Fibroblast of skin of right quadriceps (primary cell): ENCODE measurements at regions not wholly inside any gene's neighbourhood (a gene's known extent, or its start where the extent isn't known, plus 50 kb on each side); places are given as distances from the start of the nearest gene placed in this dataset.
A peak's percentile ranks its signal among the peaks of the same experiment; 100 is the strongest.
"Not testable (repeated sequence)": the region's sequence is repeated elsewhere in the genome, so short reads cannot be mapped to it uniquely, and the experiment has no call there.

Experiments used
- DNase-seq: peaks from one replicate; pipeline ENCODE4 v3.0.0-alpha.2; 2013

GRCh38 chr22:48488149-48488551, 1339.5 kb downstream of the BRD1 start:
- peak; percentile 18 for DNase-seq

DNA sequence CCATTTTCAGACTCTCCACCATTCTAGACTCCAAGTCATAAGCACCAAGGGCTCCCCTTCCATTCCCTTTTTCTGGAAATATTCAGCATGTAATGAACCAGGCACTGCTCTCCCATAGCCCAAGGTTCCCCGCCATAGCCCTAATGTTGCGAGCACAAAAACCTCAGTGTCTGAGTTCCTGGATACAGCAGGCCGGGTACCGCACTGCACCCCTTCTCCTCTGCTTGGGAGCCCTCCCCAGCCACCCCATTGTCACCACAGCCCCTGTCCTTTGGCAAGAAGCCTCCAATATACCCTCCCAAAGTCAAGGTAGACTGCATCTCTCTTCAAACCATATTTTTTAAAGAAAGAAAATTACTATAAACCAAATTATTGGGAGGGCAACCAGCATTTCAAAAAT, 1341.1 kb downstream of the BRD1 start:
- no peak for DNase-seq

- DNase-seq, result no peak
These were observed 1341.5 kb downstream of the BRD1 start for GRCh38 chr22:48486134-48486532.

- DNase-seq, result no peak
These were observed 1342.2 kb downstream of the BRD1 start for GRCh38 chr22:48485149-48486133.

GRCh38 chr22:48483764-48484528, 1343.7 kb downstream of the BRD1 start:
- no peak for DNase-seq

GRCh38 chr22:48482771-48483170, 1344.9 kb downstream of the BRD1 start:
- no peak for DNase-seq

DNA sequence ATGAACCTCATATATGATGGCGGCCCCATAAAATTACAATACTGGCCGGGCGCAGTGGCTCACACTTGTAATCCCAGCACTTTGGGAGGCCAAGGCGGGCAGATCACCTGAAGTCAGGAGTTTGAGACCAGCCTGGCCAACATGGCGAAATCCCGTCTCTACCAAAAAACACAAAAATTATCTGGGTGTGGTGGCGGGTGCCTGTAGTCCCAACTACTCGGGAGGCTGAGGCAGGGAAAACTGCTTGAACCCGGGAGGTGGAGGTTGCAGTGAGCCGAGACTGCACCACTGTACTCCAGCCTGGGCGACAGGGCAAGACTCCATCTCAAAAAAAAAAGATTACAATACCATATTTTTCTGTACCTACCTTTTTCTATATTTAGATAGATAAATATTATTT, 1345.5 kb downstream of the BRD1 start:
- DNase-seq, result not testable (repeated sequence)

- DNase-seq, result no peak
These were observed 1345.9 kb downstream of the BRD1 start for GRCh38 chr22:48481748-48482147.

DNA sequence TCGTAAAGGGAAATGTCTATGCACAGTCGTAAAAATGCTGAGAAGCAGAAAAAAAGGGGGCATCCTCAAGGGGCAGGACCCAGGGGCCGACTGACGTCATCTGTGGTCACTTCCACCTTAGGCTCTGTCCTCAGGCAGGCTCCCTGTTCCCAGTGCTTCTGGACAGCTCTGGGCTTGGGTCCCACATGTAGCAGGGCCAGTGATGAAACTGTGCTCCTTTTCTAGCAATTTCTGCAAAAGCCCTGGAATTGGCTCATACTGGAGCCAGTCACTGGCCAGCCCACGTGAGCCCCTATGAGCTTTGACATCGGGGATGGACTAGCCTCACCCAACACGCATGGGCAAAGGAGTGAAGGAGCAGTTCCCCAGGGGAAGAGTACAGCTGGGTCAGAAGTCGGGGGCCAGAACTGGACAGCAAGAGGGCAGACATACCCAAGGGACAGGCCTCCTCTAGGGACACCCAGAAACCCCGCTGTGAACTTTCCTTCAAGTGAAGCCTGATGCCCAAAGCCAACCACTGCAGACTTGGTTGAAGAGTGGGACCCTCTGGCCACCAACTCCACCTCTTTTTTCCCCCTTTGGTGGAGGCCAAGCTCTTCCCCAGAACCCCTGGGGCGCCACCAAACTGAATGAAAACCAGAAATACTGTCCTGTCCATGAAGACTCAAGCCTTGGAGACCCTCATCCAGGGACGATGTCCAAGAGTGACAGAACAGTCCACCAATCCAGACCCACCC, 1349.0 kb downstream of the BRD1 start:
- DNase-seq, result no peak

GRCh38 chr22:48478124-48478523, 1349.5 kb downstream of the BRD1 start:
- no peak for DNase-seq

DNA sequence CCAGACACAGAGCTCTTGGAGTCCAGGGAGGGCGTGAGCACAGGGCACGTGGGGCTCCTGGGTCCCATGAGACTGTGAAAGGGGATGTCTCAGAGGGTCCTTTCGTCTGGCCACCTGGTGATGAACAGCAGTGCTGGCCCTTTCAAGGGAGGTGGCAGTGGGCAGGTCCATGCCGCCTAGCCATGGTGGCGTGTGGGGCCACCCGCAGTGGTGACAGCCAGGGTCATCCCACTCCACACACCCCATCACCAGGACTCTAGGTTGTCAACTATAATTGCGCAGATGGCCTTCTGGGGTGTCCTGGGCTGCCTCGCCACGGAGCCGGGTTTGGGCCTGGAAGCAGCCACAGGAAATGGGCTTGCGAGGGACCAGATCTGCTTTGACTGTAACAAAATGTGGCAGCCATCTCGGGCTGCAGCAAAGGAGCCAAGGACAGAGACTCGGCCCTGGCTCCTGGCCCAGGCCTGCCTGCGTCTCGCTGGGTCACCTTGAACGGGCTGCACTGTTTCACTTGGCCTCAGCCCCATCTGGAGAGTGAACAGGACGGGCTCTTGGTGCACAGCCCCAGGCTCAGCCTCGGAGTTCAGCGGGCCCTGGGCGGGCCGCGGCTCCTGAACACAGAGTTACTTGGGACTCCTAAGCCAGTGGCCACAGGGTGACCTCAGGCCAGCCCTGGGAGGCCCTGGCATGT, 1350.5 kb downstream of the BRD1 start:
- no peak for DNase-seq

DNA sequence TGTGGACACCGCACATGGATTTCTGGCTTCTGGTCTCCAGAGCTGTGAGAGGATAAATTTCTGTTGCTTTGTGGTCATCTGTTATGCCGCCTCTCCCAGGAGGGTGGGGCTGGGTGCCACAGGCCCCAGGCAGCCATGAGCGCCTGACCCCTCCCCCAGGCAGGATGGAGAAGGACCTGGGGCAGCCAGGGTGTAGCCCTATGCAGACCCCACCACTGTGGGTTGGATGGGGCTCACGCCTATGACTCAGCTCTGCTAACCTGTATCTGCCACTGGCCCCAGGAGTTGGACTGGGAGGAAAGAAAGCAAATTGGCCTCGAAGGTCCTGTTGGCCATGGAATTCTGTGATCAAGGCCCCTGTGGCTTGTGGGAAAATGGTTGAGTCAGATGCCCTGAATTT, 1351.1 kb downstream of the BRD1 start:
- no peak for DNase-seq

DNA sequence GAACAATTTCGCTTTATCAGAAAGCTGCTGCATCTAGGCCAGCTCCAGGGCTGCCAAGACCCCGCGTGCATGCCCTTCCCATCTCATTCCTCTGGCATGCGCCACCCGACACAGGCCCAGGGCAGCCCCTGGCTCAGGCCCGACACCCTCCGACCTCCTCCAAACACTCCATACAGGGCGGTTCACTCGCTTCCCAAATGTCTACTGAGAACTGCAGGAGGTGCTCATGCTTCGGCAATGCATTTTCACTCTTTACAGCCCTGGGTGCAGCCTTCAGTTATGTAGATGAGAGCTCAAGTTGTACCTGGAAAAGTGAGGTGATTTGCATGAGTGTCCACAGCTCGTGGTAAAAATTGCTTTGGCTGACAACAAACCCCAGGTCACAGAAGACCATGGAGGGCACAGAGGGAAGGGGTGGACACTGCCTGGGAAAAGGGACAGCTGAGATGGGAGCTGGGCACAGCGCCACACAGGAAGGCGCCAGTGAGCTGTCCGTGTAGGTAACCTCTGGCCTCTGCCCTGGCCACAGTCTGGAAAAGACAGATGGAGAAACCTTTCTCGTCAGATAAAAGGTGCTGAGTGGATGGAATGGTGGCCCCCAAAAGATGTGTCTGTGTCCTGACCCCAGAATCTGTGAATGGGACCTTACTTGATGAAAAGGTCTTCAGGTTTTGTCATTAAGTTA, 1351.9 kb downstream of the BRD1 start:
- no peak for DNase-seq

- no peak for DNase-seq
These were observed 1352.8 kb downstream of the BRD1 start for GRCh38 chr22:48474881-48475280.

GRCh38 chr22:48473202-48473601, 1354.5 kb downstream of the BRD1 start:
- DNase-seq, result no peak

GRCh38 chr22:48464246-48464645, 1363.4 kb downstream of the BRD1 start:
- DNase-seq, result no peak

DNA sequence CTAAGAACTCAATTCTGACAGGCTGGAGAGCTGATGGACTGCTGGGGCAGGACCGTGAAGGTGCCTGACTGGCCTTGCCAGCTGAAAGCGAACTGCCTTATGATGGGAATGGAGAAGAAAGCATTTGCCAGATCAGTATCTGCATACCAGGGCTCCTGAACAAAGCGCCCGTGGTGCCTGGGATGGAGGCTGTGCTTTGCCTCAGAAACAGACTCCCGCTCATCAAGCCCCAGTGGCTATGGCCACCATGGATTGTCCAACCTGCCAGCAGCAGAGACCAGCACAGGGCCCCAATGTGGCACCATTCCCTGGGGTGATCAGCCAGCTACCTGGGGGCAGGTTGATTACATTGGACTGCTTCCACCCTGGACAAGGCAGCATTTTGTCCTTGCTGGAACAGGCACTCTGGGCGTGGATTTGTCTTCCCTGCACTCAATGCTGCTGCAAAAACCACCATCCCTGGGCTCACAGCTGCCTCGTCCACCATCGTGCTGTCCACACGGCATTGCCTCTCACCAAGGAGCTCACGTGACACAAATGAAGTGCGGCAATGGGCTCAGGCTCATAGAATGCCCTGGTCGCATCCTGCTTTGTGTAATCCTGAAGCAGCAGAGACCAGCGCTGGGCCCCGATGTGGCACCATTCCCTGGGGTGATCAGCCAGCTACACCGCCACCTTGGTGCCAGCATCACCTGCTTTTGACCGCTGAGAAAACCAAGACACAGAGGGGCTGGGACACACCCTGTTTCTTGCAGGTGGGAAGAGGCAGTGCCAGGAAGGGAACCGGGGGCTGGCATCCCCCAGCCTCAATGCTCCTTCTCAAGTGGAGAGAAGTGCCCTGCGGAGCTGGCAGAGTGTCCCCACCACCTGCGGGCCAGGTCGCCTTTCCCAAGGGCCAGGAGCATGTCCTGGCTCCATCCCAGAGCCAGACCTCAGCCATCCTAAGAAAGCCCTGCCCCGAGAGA, 1367.5 kb downstream of the BRD1 start:
- DNase-seq, result no peak

GRCh38 chr22:48459259-48459658, 1368.4 kb downstream of the BRD1 start:
- no peak for DNase-seq

DNA sequence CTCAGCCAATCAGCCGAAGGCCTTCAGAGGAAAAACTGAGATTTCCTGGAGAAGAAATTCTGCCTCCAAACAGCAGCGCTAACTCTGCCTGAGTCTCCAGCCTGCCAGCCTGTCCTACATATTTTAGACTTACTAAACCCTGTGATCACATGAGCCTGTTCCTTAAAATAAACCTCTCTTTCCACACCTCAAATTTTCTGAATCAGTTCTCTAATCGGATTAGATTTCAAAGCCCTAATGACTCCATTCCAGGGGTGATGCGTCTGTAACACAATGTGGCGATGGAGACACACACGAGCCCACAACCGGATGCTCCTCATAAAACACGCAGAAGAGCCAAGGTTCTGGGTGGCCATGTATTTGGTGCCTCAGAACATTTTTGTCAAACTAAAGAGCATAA, 1371.2 kb downstream of the BRD1 start:
- peak; percentile 33 for DNase-seq

DNA sequence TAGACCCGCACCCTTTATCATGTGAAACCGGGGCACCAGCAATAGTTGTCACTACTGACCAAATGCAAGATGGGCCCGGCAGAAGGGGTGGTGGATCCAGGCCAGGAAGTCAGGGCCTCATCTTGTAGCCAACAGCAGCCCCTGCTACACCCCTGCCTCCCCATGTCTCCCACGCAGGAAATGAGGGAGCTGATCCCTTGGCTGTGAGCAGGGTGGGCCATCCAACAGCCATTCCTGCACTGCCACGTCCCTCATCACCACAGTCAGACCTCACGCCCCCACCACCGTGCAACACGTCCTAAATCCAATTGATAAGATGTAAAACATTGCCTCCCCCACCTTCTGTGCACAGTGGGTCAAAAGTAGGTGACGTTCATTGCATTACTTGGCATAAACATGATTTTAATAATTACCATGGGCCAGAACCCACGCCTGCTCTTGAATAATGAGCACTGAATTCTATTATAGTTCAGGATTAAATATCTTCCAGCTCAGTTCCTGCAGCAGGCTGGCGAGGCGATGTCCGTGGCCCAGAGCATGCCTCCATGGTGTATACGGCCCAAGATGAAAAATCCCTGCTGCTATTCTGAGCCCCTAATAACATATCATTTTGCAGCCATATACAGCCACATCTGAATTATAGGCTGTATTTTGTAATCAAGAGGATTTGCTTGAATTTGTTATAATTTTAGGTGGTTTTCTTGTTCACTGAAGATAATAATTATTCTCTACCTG, 1373.8 kb downstream of the BRD1 start:
- no peak for DNase-seq
